ENCODE measurements at regions not wholly inside any gene's neighbourhood (a gene's known extent, or its start where the extent isn't known, plus 50 kb on each side); places are given as distances from the start of the nearest gene placed in this dataset.

- ChIA-PET CTCF (interaction anchor here (0.8 kb wide), 1 partner anchor 62 kb away, joined by 3 read pairs; no protein-coding TSS in a partner anchor), POLR2A (no interaction called here)
- no peak for DNase-seq (ENCODE audit: low read depth)
- Histone ChIP-seq H3K36me3 (ENCODE audit: control insufficient read depth, insufficient read depth, low read length) (peaks cover 7% of the 10 kb centered on the region), H3K4me3 (ENCODE audit: low read depth, low read length) (no peak overlapping the region), H3K27me3 (ENCODE audit: control insufficient read depth, insufficient read depth, low read length) (peaks cover under 1% of the 10 kb centered on the region; the same call in 1 of the 2 replicates)
- TF ChIP-seq CTCF (IDR thresholded peaks at IDR 0.05; ENCODE audit: insufficient read depth, low read depth, low read length), result no peak
These were observed 260.1 kb downstream of the GLI2 start for GRCh38 chr2:120995656-120996190.

GRCh38 chr2:120999377-121000097 lies 263.9 kb downstream of the GLI2 start:
- TF ChIP-seq CTCF (IDR thresholded peaks at IDR 0.05; ENCODE audit: insufficient read depth, low read depth, low read length), result no peak
- DNase-seq (ENCODE audit: low read depth), result no peak
- ChIA-PET POLR2A (interaction anchor here (0.6 kb wide), 1 partner anchor 12 kb away, joined by 8 read pairs; no protein-coding TSS in a partner anchor), CTCF (interaction anchor here (1.3 to 2.1 kb wide), 2 partner anchors 11 to 304 kb away, joined by 3 to 5 read pairs; no protein-coding TSS in a partner anchor)
- Histone ChIP-seq H3K4me3 (ENCODE audit: low read depth, low read length) (no peak overlapping the region), H3K36me3 (ENCODE audit: control insufficient read depth, insufficient read depth, low read length) (no peaks in the 10 kb centered on the region), H3K27me3 (ENCODE audit: control insufficient read depth, insufficient read depth, low read length) (peaks cover 4% of the 10 kb centered on the region)

- no peaks in the 10 kb centered on the region for H3K36me3 ChIP-seq (ENCODE audit: control insufficient read depth, insufficient read depth, low read length)
- ChIA-PET POLR2A (no interaction called here), CTCF (no interaction called here)
- no peak overlapping the region for H3K4me3 ChIP-seq (ENCODE audit: low read depth, low read length)
- H3K27me3 ChIP-seq (ENCODE audit: control insufficient read depth, insufficient read depth, low read length), result peaks cover 7% of the 10 kb centered on the region
- TF ChIP-seq CTCF (IDR thresholded peaks at IDR 0.05; ENCODE audit: insufficient read depth, low read depth, low read length), result no peak
- no peak for DNase-seq (ENCODE audit: low read depth)
These were observed 265.1 kb downstream of the GLI2 start for GRCh38 chr2:121000804-121001203.

- ChIA-PET CTCF (no interaction called here), POLR2A (no interaction called here)
- no peak for DNase-seq (ENCODE audit: low read depth)
- Histone ChIP-seq H3K36me3 (ENCODE audit: control insufficient read depth, insufficient read depth, low read length) (no peaks in the 10 kb centered on the region), H3K4me3 (ENCODE audit: low read depth, low read length) (no peak overlapping the region), H3K27me3 (ENCODE audit: control insufficient read depth, insufficient read depth, low read length) (peaks cover 7% of the 10 kb centered on the region)
- no peak for TF ChIP-seq CTCF (IDR thresholded peaks at IDR 0.05; ENCODE audit: insufficient read depth, low read depth, low read length)
These were observed 266.0 kb downstream of the GLI2 start for GRCh38 chr2:121001641-121002040.

- ChIA-PET POLR2A (no interaction called here), CTCF (no interaction called here)
- H3K36me3 ChIP-seq (ENCODE audit: control insufficient read depth, insufficient read depth, low read length), result no peaks in the 10 kb centered on the region
- no peak overlapping the region for H3K4me3 ChIP-seq (ENCODE audit: low read depth, low read length)
- peaks cover 7% of the 10 kb centered on the region for H3K27me3 ChIP-seq (ENCODE audit: control insufficient read depth, insufficient read depth, low read length)
- no peak for DNase-seq (ENCODE audit: low read depth)
- TF ChIP-seq CTCF (IDR thresholded peaks at IDR 0.05; ENCODE audit: insufficient read depth, low read depth, low read length), result no peak
These were observed 266.9 kb downstream of the GLI2 start for GRCh38 chr2:121002597-121002996.

All from BJ (cell line).